Astrocyte (in vitro differentiated cells and primary cell): ENCODE measurements at regions not wholly inside any gene's neighbourhood (a gene's known extent, or its start where the extent isn't known, plus 50 kb on each side); places are given as distances from the start of the nearest gene placed in this dataset.

Source experiments
- CTCF ChIP-seq: IDR thresholded peaks from 2 replicates; pipeline ENCODE4 v1.5.1; 2011; ENCODE audit warnings: low read depth, mild to moderate bottlenecking, inconsistent platforms, low read length, moderate library complexity; ENCODE audit not compliant: insufficient read depth
- EZH2 ChIP-seq: IDR thresholded peaks from 2 replicates; pipeline ENCODE4 v1.6.1; 2012; ENCODE audit warnings: mild to moderate bottlenecking, low read length, inconsistent platforms; ENCODE audit not compliant: insufficient read depth

- TF ChIP-seq CTCF (no peak), EZH2 (no peak)
Measured at GRCh38 chr13:90427322-90428272, 919.9 kb upstream of the MIR17HG start.
